Glomerular visceral epithelial cell (primary cell): ENCODE measurements at regions not wholly inside any gene's neighbourhood (a gene's known extent, or its start where the extent isn't known, plus 50 kb on each side); places are given as distances from the start of the nearest gene placed in this dataset.
A peak's percentile ranks its signal among the peaks of the same experiment; 100 is the strongest.

Experiments
- DNase-seq: peaks from one replicate; pipeline ENCODE4 v3.0.0-alpha.2; 2016; ENCODE audit errors: extremely low spot score

- peak; percentile 29 for DNase-seq
Observed at GRCh38 chrX:16444353-16444752, 205.6 kb upstream of the S100G start.

- DNase-seq = peak; percentile 39
Observed at GRCh38 chrX:16445166-16445752, 204.7 kb upstream of the S100G start.

DNA sequence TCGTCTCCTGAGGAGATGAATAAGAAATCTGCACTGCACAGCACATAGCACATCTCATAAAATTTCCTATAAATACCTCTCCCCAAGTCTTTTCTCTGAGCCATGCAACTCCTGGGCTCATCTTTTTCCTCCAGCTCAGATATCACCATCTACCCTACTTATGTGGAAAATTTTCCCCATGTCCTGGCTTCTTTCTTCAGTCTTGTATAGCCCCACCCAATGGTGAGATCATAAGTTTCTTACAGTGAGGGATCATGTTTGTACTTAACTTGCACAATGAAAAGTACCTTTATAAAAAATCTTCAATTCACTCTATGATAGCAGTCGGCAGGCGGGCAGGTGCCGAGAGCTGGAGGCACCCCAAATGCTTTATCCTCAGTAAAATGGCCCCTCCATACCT, 198.6 kb upstream of the S100G start:
- no peak for DNase-seq

- DNase-seq = no peak
Observed at GRCh38 chrX:16454926-16455325, 195.0 kb upstream of the S100G start.

DNA sequence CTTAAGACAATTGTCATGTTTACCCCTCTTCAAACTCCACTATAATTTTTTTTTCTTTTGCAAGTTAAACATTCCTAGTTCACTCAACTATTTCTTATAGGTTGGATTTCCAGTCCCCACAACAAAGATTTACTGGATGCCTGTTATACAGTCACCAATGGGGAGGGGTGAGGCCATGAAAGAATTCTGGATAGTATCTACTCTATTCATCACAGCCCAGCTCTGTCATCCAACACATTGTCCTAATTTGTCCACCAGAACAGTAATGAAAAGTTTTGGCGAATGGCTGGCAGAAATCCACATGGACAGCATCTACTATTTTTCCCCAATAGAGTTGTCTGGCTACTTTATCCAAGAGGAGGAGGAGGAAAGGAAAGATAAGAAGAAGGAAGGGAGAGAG, 192.7 kb upstream of the S100G start:
- DNase-seq = no peak

DNA sequence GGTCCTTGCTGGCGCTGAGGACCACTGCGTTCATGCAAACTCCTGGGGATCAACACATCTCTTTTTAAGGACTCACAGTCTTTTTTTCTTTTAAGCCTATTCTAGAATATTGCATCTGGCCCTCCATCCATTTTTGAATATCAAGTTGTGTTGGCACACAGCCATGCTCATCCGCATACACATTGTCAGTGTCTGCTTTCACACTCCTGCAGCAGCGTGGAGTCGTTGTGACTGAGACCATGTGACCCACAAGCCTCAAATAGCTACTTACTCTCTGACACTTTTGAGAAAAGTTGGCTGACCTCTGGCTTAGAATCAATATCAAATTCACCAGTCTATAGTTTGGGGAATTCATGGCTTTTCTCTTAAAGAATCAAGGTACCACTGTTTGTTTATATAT, 191.8 kb upstream of the S100G start:
- DNase-seq = no peak

DNA sequence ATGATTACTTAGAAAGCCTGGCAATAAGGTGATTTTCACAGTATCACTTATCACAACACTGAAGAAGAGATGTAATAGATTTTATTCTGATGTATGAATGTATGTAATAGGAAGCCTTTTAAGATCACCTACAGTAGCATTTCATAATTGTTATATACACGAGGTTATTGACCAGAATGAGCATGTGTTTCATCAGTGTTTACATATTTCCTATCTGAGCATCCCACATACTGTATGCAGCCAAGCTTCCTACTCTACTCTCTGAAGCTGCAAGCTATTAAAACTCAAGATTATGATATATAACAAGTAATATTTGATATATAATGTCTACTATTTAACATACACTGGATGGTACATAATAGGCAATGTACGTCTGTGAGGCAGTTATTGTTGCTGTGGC, 190.9 kb upstream of the S100G start:
- no peak for DNase-seq

- DNase-seq = no peak
Observed at GRCh38 chrX:16461968-16462367, 188.0 kb upstream of the S100G start.

DNA sequence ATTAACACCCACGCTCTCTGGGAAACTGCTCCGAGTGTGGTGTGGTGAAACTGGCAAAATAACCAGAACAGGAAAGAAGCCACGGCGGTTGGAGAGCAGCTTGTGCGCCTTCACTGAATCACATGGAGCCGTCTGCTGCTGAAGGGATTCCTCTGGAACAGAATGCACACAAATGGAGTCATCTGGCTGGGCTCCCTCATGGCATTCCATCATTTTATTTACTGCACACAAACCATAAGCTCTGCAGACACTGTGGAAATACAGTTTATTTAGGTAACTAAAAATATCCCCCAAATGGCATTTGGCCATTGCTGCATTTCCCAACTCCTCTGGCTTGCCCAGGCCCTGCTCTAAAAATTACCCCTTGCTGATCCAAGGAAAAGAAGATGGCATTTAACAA, 187.0 kb upstream of the S100G start:
- no peak for DNase-seq

DNA sequence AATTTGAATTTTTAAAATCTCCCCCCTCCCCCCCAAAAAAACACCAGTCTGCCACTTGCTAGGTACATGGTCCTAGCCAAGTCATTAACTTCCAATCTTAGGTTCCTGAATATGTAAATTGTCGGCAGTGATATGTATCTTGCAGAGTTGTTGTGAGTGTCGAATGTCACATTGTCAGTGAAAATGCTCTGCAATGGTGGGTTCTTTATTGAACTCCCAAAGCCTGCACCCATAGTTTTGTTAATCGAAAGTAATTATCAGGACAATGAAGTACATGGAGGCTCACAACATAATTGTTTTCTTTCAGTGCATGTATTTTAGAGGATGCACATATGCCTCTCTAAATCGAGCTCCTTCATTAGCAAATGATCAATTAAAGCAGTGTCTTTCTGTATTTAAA, 185.6 kb upstream of the S100G start:
- DNase-seq = no peak

- no peak for DNase-seq
Observed at GRCh38 chrX:16465081-16465876, 184.7 kb upstream of the S100G start.

GRCh38 chrX:16466640-16467432, 183.1 kb upstream of the S100G start:
- DNase-seq = no peak

DNA sequence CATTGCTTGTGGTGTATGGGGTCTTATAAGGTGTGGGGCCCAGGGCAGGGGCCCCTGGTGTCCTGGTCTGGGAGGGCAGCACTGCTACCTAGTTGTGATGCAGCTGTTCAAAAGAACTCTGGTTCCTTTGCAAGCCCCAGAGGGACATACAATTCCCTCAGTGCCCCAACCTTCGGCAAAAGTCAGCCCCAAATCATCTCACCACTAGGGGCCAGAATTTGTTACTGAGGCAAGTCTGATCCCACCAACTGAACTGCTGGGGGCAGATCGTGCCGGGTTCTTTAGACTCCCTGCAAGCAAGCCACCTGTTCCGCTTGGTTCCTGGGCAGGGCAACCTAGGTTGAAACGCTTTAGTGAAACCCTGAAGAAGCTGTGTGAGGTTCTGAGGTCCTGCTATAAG, 180.1 kb upstream of the S100G start:
- no peak for DNase-seq

- DNase-seq = no peak
Observed at GRCh38 chrX:16472345-16472744, 177.6 kb upstream of the S100G start.

DNA sequence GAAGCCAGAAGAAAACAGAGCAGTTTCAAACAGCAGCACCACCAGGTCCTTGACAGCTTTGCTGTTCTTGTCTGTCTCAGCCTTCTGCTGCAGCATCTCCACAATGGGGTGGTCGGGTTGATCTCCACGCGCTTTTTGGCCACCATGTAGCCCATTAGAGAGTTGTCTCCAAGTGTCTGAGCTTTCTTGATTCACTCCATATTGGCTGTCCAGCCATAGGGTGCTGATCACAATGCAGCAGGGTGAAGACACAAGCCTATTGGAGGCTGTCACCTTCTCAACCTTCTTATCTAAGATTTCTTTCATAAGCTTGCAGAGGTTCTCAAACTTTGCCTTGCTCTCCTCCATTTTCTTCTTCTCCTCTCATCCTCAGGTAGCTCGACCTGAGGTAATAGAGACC, 175.4 kb upstream of the S100G start:
- no peak for DNase-seq

GRCh38 chrX:16476009-16476408, 173.9 kb upstream of the S100G start:
- no peak for DNase-seq

DNA sequence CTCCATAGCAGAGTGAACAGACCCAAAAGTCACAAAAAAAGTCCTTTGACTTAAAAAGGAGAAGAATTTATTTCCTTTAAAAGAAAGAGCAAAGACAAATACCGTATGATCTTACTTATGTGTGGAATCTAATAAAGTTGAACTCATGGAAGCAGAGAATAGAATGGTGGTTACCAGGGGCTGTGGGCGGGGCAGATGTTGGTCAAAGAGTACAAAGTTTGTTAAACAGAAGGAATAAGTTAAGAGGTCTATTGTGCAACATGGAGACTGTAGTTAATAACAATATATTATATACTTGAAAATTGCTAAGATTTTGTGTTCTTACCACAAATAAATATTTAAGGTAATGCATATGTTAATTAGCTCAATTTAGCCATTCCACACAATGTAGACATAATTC, 173.3 kb upstream of the S100G start:
- no peak for DNase-seq

DNA sequence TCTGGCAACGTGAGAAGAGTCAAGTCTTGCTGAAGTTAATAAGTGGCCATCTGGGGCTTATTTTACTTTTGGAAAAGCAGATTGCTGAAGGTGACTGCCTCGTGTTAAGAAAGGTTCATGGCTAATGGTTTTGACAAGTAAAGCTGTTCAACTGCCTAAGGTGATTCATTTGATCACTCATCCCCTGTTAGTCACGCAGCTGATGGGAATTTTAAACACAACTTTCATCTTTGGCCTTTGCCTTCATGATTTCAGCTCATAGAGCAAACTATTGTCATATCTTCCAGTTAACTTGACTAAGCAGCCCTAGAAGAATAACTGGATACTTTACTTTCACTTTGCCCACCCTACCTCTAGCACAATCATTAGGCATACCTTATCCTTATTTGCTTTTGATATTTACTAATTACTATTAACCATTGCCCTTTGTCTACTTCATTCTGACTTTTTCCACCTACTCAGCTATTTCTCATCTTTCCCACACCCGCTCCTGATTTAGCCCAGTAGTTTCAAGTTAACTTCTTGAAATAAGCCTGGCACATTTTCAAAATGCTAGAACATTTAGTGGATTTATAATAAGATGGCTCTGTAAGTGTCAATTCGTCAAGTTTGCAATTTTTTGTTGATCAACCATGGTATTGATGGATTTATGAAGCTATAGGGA, 170.6 kb upstream of the S100G start:
- DNase-seq = peak; percentile 50

GRCh38 chrX:16480049-16480448, 169.9 kb upstream of the S100G start:
- no peak for DNase-seq

- peak; percentile 69 for DNase-seq
Observed at GRCh38 chrX:16484338-16484737, 165.6 kb upstream of the S100G start.

DNA sequence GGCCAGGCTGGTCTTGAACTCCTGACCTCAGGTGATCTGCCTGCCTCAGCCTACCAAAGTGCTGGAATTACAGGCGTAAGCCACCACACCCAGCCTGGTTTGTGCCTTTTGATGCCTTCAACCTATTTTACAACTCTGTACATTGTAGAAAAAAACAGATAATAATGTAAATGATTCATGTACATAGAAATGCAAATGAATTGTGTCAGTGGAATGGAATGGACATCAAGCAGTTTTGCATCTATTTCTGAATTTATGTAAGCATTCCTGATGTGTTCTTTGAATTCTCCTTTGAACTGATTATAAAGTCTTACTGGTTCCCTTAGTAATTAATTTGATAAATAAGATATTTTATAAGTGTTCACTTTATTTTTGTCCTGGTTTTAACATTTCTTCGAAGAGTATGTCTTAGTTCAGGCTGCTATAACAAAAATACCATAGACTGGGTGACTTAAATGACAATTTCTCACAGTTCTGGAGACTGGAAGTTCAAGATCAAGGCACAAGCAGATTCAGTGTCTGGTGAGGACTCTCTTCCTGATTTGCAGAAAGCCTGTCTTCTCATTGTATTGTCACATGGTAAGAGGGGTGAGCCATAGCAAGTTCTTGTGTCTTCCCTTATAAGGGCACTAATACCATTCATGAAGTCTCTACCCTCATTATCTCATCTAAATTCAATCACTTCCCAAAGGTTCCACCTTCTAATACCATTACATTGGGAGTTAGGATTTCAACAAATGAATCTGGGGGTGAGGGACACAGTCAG, 162.2 kb upstream of the S100G start:
- no peak for DNase-seq

DNA sequence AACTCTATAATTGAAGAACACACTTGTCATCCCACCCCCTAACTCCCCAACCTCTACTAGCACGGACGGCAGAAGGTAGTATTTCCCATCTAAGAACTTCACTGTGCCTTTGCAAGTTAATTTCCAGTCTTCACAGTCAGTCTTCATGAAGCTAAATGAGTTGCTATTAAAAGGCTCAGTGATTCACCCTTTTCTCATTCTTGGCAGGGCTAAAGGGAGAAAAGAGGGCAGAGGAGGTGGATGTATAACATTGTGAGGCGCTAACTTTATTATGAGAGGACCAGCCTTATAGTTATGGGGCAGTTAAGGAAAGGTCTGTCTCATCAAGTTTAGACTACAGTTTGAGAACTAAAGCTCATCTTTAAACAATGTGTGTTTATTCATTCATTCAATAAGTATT, 161.0 kb upstream of the S100G start:
- DNase-seq = no peak
